Breast epithelium (tissue), 4 donors: ENCODE measurements at regions not wholly inside any gene's neighbourhood (a gene's known extent, or its start where the extent isn't known, plus 50 kb on each side); places are given as distances from the start of the nearest gene placed in this dataset.

ENCODE experiments used
- DNase-seq, 2 donors: peaks; one replicate each; pipeline ENCODE4 v3.0.0-alpha.2; 2019; ENCODE audit warnings: low spot score in 2 of 2
- H3K27ac ChIP-seq, 2 donors: fragments of 200-600 bp; sonication (generic) in 1 of 2; one replicate each; pipeline ENCODE4 v1.5.1; 2016 to 2019; ENCODE audit warnings: mild to moderate bottlenecking in 1 of 2
- H3K27me3 ChIP-seq, 2 donors: fragments of 200-600 bp; sonication (generic) in 1 of 2; one replicate each; pipeline versions ENCODE4 v1.5.1 to v1.6.0; 2017 to 2019; ENCODE audit warnings: control low read depth in 1 of 2, mild to moderate bottlenecking in 1 of 2
- H3K36me3 ChIP-seq: fragments of 200-600 bp; one replicate; pipeline ENCODE4 v1.5.1; 2019
- H3K4me1 ChIP-seq, 2 donors: fragments of 200-600 bp; sonication (generic); one replicate each; pipeline ENCODE4 v1.5.1; 2016 to 2019; ENCODE audit warnings: control low read depth in 1 of 2
- H3K4me3 ChIP-seq, 3 donors: fragments of 200-600 bp; sonication (generic); 1 replicate in 2 of 3; 2 replicates in 1 of 3; pipeline ENCODE4 v1.5.1; 2016 to 2019; ENCODE audit warnings: mild to moderate bottlenecking in 3 of 3, moderate library complexity in 2 of 3
- H3K9me3 ChIP-seq, 2 donors: fragments of 200-600 bp; sonication (generic) in 1 of 2; one replicate each; pipeline ENCODE4 v1.5.1; 2016 to 2019; ENCODE audit warnings: control low read depth in 1 of 2
- CTCF ChIP-seq, 3 donors: fragments of 450-650 bp; IDR thresholded peaks; one replicate each; pipeline ENCODE4 v1.5.1; 2016 to 2017; ENCODE audit warnings: antibody characterized with exemption in 3 of 3, mild to moderate bottlenecking in 3 of 3, moderate library complexity in 3 of 3
- POLR2A ChIP-seq: fragments of 450-650 bp; IDR thresholded peaks from one replicate; pipeline ENCODE4 v1.6.1; 2016; ENCODE audit warnings: antibody characterized with exemption, mild to moderate bottlenecking, moderate library complexity
- POLR2AphosphoS5 ChIP-seq, 3 donors: sonication (generic); formaldehyde crosslinking; IDR thresholded peaks; one replicate each; pipeline ENCODE4 v1.6.1; 2017; ENCODE audit warnings: antibody characterized with exemption in 3 of 3
- intact Hi-C: fragments of 100-400 bp; cut with DNase I; formaldehyde crosslinking; loops from one replicate; pipeline ENCODE4 v1.15.1; 2023; ENCODE audit warnings: low total_unique reads

GRCh38 chr14:94922595-94923239 lies 152.8 kb upstream of the GSC start:
- Histone ChIP-seq H3K27me3 (no peaks in the 10 kb centered on the region), H3K36me3 (no peaks in the 10 kb centered on the region), H3K27ac (no peak overlapping the region), H3K4me3 (no peak overlapping the region), H3K4me1 (no peaks in the 10 kb centered on the region), H3K9me3 (no peaks in the 10 kb centered on the region)
- DNase-seq: no peak
- TF ChIP-seq POLR2A (no peak), CTCF (IDR thresholded peaks at IDR 0.05) (no peak), POLR2AphosphoS5 (IDR thresholded peaks at IDR 0.05) (no peak)
- intact Hi-C loops: no loop called here

- H3K4me1 ChIP-seq: no peaks in the 10 kb centered on the region
- H3K9me3 ChIP-seq: no peaks in the 10 kb centered on the region
- H3K36me3 ChIP-seq: no peaks in the 10 kb centered on the region
- peak overlapping the region in 1 of 2 donors; percentile 74 for H3K27ac ChIP-seq
- H3K27me3 ChIP-seq: no peaks in the 10 kb centered on the region
- no peak for TF ChIP-seq CTCF (IDR thresholded peaks at IDR 0.05)
- no peak for TF ChIP-seq POLR2A
- no peak for TF ChIP-seq POLR2AphosphoS5 (IDR thresholded peaks at IDR 0.05)
- no peak for DNase-seq
- H3K4me3 ChIP-seq: no peak overlapping the region
- intact Hi-C loops: no loop called here
These were observed 152.1 kb upstream of the GSC start for GRCh38 chr14:94921882-94922585.

GRCh38 chr14:94921456-94921855 lies 151.5 kb upstream of the GSC start:
- no peaks in the 10 kb centered on the region for H3K4me1 ChIP-seq
- no peaks in the 10 kb centered on the region for H3K27me3 ChIP-seq
- TF ChIP-seq CTCF (IDR thresholded peaks at IDR 0.05): no peak
- no peak for TF ChIP-seq POLR2A
- TF ChIP-seq POLR2AphosphoS5 (IDR thresholded peaks at IDR 0.05): no peak
- intact Hi-C loops: no loop called here
- no peaks in the 10 kb centered on the region for H3K9me3 ChIP-seq
- H3K36me3 ChIP-seq: no peaks in the 10 kb centered on the region
- no peak for DNase-seq
- H3K27ac ChIP-seq: peak overlapping the region in 1 of 2 donors; percentile 32
- no peak overlapping the region for H3K4me3 ChIP-seq

GRCh38 chr14:94919896-94920295 lies 150.0 kb upstream of the GSC start:
- H3K27ac ChIP-seq: no peak overlapping the region
- no peak for DNase-seq
- intact Hi-C loops: no loop called here
- no peak for TF ChIP-seq CTCF (IDR thresholded peaks at IDR 0.05)
- no peak for TF ChIP-seq POLR2A
- no peak for TF ChIP-seq POLR2AphosphoS5 (IDR thresholded peaks at IDR 0.05)
- H3K9me3 ChIP-seq: no peaks in the 10 kb centered on the region
- H3K4me3 ChIP-seq: no peak overlapping the region
- no peaks in the 10 kb centered on the region for H3K36me3 ChIP-seq
- no peaks in the 10 kb centered on the region for H3K4me1 ChIP-seq
- no peaks in the 10 kb centered on the region for H3K27me3 ChIP-seq

GRCh38 chr14:94918896-94919295 lies 149.0 kb upstream of the GSC start:
- no peak for DNase-seq
- Histone ChIP-seq H3K9me3 (no peaks in the 10 kb centered on the region), H3K36me3 (no peaks in the 10 kb centered on the region), H3K4me3 (no peak overlapping the region), H3K4me1 (no peaks in the 10 kb centered on the region), H3K27me3 (no peaks in the 10 kb centered on the region), H3K27ac (no peak overlapping the region)
- TF ChIP-seq POLR2AphosphoS5 (IDR thresholded peaks at IDR 0.05): no peak
- intact Hi-C loops: no loop called here
